ENCODE measurements at regions not wholly inside any gene's neighbourhood (a gene's known extent, or its start where the extent isn't known, plus 50 kb on each side); places are given as distances from the start of the nearest gene placed in this dataset.

- no peak for DNase-seq (ENCODE audit: low spot score)
Measured at GRCh38 chr1:168455764-168456163, 88.0 kb downstream of the XCL2 start.

DNA sequence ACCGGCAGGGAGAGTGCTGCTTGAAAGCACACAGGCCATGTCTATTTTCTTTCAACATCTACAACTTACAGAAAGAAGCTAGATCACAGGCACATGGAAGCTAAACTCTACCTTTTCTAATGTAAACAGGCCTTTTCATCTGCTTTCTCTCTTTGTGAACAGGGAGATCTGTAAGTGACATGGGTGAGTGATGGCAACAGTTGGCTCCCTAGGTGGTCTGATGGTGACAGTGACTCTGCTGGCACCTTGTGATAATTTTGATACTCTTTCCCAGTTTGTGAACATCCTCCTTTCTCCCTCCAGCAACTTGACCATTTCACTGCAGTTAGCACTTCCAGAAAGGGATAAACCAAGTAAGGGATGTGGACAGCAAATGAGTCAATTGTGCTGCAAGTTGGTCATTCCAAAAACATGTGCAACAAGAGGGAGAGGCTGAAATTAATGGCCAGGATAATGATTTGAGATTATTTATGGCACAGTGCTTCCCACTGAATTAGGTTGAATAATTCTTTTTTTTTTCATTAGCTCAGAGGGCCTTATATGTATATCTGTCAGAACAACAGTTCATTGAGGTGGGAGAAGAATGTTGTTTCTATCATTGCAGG, 89.5 kb downstream of the XCL2 start:
- DNase-seq (ENCODE audit: low spot score), result no peak

GRCh38 chr1:168453056-168453455, 90.7 kb downstream of the XCL2 start:
- DNase-seq (ENCODE audit: low spot score), result no peak

GRCh38 chr1:168452329-168452728, 91.5 kb downstream of the XCL2 start:
- no peak for DNase-seq (ENCODE audit: low spot score)

DNA sequence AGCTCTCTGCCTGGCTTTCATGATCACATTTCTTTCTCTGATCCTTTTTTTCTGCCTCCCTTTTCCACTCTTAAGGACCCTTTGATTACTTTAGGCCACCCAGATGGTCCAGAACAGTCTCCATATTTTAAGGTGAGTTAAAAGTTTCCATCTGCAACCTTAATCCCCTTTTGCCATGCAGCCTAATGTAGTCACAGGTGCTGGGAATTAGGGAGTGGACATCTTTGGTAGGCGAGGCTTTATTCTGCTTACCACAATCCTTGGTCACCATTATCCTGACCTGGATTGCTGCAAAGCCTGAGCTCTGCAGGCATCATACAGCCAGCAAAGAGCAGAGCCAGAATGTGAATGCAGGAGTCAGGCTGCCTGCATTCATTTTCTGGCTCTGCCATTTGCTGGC, 95.9 kb downstream of the XCL2 start:
- DNase-seq (ENCODE audit: low spot score), result no peak

DNA sequence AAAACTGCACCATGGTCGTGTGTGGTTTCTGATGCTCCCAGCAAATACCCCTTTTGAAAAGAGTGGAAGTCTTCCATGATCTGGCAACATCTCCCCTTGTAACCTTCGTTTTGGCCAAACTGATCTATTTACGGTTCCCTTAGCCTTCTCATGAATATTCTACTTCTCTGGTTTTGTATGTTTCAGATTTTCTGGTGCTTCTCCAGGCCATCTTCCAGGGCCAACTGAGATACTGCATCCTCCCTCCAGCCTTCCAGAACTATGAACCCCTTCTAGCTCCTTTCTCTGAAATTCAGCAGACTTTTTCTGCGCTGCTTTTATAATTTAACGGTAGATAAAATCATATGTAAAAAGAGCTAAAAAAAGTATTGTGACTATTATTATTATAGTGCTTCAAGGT, 97.7 kb downstream of the XCL2 start:
- no peak for DNase-seq (ENCODE audit: low spot score)

DNA sequence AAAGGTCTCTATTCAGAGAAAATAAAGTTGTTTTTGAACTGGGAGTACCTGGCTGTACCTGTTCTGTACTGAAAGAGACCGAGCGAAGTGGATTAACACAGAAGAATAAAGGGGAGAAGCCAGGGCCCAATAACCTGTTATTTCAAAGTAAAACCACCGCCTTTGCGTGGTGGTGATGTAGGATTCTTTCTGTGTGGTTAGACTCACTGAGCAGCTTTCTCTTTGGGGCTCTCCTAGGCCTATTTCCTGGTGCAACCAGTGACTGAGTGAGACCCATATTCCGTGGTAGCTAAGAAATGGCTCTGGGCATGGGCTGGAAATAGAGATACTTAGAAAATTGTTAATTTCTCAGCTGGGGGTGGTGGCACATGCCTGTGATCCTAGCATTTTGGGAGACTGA, 99.9 kb downstream of the XCL2 start:
- no peak for DNase-seq (ENCODE audit: low spot score)

- no peak for DNase-seq (ENCODE audit: low spot score)
Measured at GRCh38 chr1:168443356-168443755, 100.4 kb downstream of the XCL2 start.

DNA sequence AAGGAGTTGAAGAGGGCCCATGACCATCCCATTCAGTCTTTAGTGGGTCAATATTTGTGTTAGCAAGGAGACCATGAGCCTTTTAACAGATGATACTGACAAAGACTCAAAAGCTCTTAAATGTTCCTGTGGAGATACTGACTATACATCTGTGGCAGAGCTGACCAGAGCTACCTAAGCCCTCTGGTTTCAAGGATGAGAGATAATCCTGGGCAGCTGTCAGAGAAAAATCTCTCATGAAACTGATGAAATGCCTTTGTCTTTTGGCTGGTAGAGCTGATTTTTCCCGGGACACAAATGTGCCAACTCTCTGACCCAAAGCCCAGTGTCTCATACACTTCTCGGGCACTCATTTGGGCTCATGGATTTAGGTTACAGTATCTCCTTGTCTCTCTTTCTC, 100.9 kb downstream of the XCL2 start:
- DNase-seq (ENCODE audit: low spot score), result no peak

GRCh38 chr1:168441745-168442144, 102.1 kb downstream of the XCL2 start:
- DNase-seq (ENCODE audit: low spot score), result no peak

DNA sequence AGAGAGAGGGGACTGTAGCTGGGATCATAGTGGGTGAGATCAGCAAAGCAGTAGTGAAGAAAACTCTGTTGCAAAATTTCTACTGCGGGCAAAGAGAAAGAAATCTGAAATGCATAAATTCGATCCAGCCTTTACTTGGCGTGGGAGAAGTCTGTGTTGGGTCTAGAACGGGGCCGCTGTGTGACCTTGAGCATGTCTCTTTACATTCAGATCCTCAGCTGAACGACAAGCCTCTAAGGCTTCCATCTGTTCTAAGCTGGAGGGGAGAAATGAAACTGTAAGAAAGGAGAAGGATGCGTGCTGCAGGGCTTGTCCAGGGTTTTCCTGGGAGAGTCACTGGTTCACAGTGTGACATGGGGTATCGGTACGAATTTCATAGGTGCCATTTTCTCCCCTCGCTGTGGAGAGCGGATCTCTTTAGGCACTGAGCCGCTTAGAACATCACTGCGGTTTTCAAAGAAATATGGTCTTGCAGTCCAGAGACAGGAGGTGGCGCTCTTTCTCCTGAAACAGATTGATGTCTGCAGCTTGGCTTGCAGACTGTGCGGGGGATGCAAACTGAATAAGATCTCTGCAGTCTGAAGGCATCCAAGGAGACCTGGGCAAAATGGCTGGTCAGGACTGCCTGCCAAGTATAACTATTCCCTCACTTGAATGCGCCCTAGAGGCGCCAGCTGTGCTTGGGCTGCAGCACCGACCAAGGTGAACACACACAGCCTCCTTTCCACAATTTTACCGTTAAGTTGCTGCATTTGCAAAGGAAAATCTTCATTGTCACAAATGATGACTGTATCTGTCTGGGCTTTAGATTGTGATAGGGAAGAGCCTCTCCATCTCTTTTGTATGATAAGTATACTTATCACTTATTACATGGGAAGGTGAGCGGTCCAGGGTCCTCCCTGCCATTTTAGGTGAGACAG, 104.1 kb downstream of the XCL2 start:
- DNase-seq (ENCODE audit: low spot score), result peak; percentile 26

GRCh38 chr1:168438626-168439025, 105.2 kb downstream of the XCL2 start:
- DNase-seq (ENCODE audit: low spot score), result no peak

DNA sequence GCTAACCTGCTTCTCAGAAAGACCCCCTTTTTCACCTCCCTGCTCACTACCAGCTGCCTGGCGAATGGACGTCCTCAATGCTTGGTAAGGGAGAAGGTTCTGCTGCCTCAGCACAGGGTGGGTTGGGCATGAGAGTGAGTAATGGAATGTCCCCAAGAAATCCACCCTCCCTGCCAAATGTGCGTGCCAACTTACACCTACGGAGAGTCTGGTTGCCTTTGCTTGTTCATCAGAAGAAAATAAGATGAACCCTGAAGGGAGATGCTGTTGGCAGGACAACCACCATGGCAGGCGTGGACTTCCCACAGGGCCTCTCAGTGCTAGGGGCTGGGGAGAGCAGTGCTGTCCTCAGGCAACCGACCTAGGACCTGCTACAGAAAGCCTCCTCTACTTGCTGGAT, 106.0 kb downstream of the XCL2 start:
- DNase-seq (ENCODE audit: low spot score), result no peak

GRCh38 chr1:168435439-168435838, 108.4 kb downstream of the XCL2 start:
- no peak for DNase-seq (ENCODE audit: low spot score)

DNA sequence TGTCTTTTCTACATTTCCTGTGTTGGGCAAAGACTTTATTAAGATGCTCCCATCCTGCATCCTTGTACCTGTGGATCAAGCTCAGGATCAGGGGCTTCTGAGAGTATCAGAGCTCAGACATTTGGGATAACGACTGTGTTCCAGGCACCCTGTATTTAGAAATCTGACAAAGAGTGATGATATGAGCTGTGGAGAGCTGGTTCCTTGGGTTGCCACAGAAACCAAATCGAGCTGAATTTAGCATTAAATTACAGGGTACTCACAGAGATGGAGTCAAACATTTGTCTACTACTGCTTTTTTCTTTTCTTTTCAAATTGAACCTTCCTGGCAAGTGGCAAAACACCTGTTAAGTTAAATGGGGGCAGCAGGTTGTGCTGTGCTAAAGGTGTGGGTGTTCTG, 110.6 kb downstream of the XCL2 start:
- DNase-seq (ENCODE audit: low spot score), result no peak

GRCh38 chr1:168431882-168432281, 111.9 kb downstream of the XCL2 start:
- no peak for DNase-seq (ENCODE audit: low spot score)

- DNase-seq (ENCODE audit: low spot score), result no peak
Measured at GRCh38 chr1:168430321-168430720, 113.5 kb downstream of the XCL2 start.

- no peak for DNase-seq (ENCODE audit: low spot score)
Measured at GRCh38 chr1:168428063-168428731, 115.6 kb downstream of the XCL2 start.

DNA sequence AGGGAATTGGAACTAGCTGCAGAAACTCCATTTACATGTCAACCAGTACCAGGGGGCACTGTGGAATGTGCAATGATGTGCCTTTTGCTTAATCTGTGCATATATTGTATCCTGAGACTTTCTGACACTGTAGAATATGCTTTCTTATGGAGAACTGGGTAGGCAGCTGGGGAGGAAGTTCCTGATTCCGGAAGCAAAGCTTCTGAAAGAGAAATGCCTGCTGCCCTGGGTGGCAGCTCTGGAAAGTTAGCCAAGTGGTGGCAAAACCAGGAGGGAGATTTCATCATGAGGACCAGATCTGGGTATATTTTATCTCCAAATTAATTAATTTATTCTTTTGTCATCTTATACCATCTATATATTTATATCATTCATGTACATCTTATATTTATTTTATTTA, 116.7 kb downstream of the XCL2 start:
- no peak for DNase-seq (ENCODE audit: low spot score)

DNA sequence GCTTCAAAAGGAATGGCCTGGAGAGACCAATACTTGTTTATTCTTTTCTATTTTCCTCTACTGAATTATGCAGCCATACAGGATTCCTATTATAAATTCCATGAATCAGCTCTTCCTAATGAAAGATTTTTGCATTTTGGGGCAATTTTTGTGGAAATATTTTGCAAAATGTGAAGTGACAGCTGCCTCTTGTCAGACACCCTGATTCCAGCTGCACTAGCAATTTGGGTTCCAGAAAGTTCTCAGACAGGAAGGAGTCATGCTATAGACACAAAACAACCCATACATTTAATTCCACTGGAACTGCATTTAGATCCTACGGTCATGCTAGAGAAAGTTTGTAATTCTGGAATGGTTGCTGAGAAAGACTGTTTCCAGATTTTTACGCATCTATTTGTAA, 119.5 kb downstream of the XCL2 start:
- no peak for DNase-seq (ENCODE audit: low spot score)

DNA sequence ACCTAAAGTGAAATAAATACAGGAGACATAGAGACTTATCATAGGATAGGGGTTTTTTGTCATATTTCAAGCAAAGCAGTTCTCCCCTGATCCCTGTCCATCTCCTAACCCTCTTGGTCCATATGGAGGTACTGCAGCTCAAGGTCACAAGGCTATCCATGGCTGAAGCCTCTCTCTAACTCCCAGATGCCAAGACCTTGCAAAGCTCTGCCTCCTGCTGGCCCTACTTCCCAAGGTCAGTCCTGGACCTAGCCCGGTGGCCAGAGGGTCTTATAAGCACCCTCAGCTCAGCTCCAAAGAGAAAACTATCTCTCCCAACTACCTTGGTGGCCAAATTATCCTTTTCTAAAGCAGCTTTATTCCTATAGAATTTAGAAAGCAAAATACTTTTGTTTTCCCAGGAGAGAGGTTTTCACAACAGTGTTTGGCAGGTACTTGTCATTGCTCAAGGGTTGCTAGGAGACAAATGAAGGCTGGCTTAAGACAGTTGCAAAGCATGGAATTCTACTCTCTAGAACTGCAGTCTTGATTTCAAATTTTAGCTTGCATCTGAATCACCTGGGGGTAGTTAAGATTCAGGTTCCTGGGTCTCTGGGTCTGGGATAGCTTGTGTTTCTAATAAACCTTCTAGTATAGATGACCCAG, 121.5 kb downstream of the XCL2 start:
- no peak for DNase-seq (ENCODE audit: low spot score)

DNA sequence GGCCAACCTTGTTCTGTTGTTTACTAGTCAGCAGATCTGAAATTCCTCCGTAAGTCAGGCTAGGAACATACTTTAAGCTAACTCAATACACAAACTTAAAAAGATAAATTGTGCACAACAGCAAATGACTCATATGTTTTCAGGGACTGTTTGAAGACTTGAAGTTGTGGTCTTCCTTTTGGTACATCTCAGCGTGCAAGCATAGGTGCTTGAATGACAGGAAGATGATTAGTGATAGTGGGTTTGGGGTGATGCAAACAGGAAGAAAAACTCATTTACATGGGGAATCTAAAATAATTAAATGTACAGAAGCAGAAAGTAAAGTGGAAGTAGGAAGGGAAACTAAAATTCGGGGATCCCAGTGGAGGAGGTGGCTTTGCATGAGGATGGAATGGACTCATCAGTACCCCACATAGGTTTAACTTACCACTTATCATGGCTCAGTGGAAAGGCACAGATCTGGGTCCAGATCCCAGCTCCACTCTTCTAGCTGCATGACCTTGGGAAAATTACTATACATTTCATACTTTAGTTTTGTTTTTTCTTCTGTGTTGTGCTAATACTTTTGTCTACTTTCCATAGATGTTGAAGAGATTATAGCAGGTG, 122.3 kb downstream of the XCL2 start:
- DNase-seq (ENCODE audit: low spot score), result no peak

Measured in hematopoietic multipotent progenitor cell treated with erythropoietin and hydrocortisone succinate and interleukin-3 and kit ligand, for 15 days (in vitro differentiated cells).